Transverse colon (tissue), 4 donors: ENCODE measurements at regions not wholly inside any gene's neighbourhood (a gene's known extent, or its start where the extent isn't known, plus 50 kb on each side); places are given as distances from the start of the nearest gene placed in this dataset.

Experiments used
- DNase-seq: peaks from one replicate; pipeline ENCODE4 v3.0.0-alpha.2; 2019
- H3K27ac ChIP-seq, 4 donors: fragments of 200-600 bp; sonication (generic); 2 replicates each; pipeline ENCODE4 v1.5.1; 2016 to 2018; ENCODE audit warnings: inconsistent platforms in 4 of 4
- H3K27me3 ChIP-seq: fragments of 200-600 bp; sonication (generic); 2 replicates; pipeline ENCODE4 v1.5.1; 2017; ENCODE audit warnings: inconsistent platforms
- H3K36me3 ChIP-seq, 4 donors: fragments of 200-600 bp; sonication (generic); 2 replicates each; pipeline ENCODE4 v1.5.1; 2017 to 2019; ENCODE audit warnings: inconsistent platforms in 4 of 4
- H3K4me1 ChIP-seq, 4 donors: fragments of 200-600 bp; sonication (generic); 2 replicates each; pipeline ENCODE4 v1.5.1; 2017 to 2020; ENCODE audit warnings: inconsistent platforms in 4 of 4
- H3K4me3 ChIP-seq, 4 donors: fragments of 200-600 bp; sonication (generic); 1 replicate in 1 of 4; 2 replicates in 3 of 4; pipeline versions ENCODE4 v1.5.1 to v1.6.1; 2017 to 2019; ENCODE audit warnings: inconsistent platforms in 4 of 4
- H3K9me3 ChIP-seq, 2 donors: fragments of 200-600 bp; sonication (generic); 2 replicates each; pipeline ENCODE4 v1.5.1; 2017 to 2019; ENCODE audit warnings: inconsistent platforms in 2 of 2
- EP300 ChIP-seq: sonication (generic); formaldehyde crosslinking; IDR thresholded peaks from one replicate; pipeline ENCODE4 v1.6.1; 2017; ENCODE audit warnings: antibody characterized with exemption, low read depth
- POLR2A ChIP-seq: fragments of 450-650 bp; IDR thresholded peaks from one replicate; pipeline ENCODE4 v1.6.1; 2016; ENCODE audit warnings: antibody characterized with exemption, mild to moderate bottlenecking, moderate library complexity
- POLR2AphosphoS5 ChIP-seq, 3 donors: sonication (generic); formaldehyde crosslinking; IDR thresholded peaks; one replicate each; pipeline ENCODE4 v1.6.1; 2016; ENCODE audit warnings: antibody characterized with exemption in 3 of 3
- WGBS, 2 donors: methylation state at CpG; one replicate each; pipeline ENCODE4 v1.1.5; 2018; ENCODE audit warnings: low coverage in 1 of 2; 5-methylcytosine and 5-hydroxymethylcytosine counted together
- in situ Hi-C, 4 donors: fragments of 200-750 bp; cut with MboI; loops; one replicate each; pipeline versions ENCODE4 v1.15.0 to v1.15.1; 2017; ENCODE audit warnings: low sequenced_read_pairs in 3 of 4, low pct_ligation_motif_present in 1 of 4, low pct_unique_long_range_greater_than_20kb in 1 of 4
- intact Hi-C: fragments of 100-400 bp; cut with DNase I; formaldehyde crosslinking; loops from one replicate; pipeline ENCODE4 v1.15.1; 2023; ENCODE audit warnings: low total_unique reads
- TF ChIP-seq, protein P1 (sequence below), 5 experiments: fragments of 200-600 bp in 3 of 5; fragments of 450-650 bp in 2 of 5; sonication (generic) in 3 of 5; IDR thresholded peaks; 1 replicate in 2 of 5; 2 replicates in 3 of 5; pipeline ENCODE4 v1.5.1; 2016 to 2017; ENCODE audit warnings: antibody characterized with exemption in 5 of 5, inconsistent platforms in 3 of 5, mild to moderate bottlenecking in 2 of 5, moderate library complexity in 1 of 5

DNA sequence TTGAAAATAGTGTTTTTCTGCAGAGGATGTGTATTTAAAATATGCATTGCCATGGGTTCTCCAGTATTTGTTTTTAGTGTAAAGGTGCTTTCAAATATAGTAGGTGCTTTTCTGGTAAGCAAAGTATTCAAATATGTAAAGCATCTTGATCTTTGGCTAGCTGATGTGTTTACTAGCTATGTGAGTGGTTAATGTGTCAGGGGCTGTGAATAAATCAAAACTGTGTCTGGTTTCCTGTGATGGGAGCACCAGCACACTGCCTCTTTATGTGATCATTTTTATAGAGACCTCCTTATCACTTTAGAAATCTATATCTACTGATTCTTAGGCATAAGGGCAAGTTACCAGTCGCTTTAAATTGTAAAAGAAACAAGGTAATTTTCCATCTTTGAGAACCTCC, 388.9 kb upstream of the MAN1A1 start:
- WGBS, 2 donors, result 50 to 71% methylated on average over 1 of the region's 1 CpG
- H3K4me1 ChIP-seq, result peaks cover 0 to 8% (median 0%) of the 10 kb centered on the region in 4 donors
- no peak overlapping the region for H3K27ac ChIP-seq

DNA sequence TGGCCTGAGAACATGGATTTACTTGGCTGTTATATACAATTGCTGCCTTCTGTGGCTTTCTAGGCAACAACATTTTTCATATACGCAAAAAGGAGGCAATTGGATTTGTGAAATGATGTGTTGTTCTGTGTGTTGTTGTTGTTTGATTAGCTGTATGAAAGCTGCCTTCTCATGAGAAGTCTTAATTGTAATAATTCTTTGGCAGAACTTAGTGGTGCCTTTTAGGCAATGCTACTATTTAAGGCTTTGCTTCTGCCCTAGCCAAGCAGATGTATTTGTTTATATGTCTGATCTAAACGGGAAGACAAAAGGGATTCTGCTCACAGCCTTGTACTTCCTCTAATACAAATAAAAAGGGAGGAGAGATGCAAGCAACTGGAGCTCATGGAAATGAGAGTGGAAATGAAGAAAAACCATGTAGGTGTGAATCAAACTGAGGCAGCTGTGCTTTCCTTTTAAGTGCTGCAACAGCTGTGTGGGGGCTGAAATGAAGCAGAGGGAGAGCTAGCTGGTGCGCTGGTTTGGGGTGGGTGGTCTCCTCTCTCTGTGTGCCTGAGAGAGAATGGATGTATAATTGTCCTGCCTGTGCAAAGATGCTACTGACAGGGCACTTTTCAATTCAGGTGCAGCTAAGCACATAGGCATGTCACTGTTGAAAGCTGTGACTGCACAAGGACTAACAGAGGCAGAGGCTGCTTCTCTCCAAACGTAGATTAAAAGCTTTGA, 386.9 kb upstream of the MAN1A1 start:
- no peak for TF ChIP-seq POLR2A
- TF ChIP-seq, protein P1, sequence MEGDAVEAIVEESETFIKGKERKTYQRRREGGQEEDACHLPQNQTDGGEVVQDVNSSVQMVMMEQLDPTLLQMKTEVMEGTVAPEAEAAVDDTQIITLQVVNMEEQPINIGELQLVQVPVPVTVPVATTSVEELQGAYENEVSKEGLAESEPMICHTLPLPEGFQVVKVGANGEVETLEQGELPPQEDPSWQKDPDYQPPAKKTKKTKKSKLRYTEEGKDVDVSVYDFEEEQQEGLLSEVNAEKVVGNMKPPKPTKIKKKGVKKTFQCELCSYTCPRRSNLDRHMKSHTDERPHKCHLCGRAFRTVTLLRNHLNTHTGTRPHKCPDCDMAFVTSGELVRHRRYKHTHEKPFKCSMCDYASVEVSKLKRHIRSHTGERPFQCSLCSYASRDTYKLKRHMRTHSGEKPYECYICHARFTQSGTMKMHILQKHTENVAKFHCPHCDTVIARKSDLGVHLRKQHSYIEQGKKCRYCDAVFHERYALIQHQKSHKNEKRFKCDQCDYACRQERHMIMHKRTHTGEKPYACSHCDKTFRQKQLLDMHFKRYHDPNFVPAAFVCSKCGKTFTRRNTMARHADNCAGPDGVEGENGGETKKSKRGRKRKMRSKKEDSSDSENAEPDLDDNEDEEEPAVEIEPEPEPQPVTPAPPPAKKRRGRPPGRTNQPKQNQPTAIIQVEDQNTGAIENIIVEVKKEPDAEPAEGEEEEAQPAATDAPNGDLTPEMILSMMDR (IDR thresholded peaks at IDR 0.05), result no peak
- no peak for TF ChIP-seq POLR2AphosphoS5 (IDR thresholded peaks at IDR 0.05)
- no peak for TF ChIP-seq EP300
- no peaks in the 10 kb centered on the region for H3K27me3 ChIP-seq
- H3K27ac ChIP-seq, result no peak overlapping the region
- 51 to 53% methylated on average over 2 to 4 of the region's 4 CpGs for WGBS, 2 donors
- no peaks in the 10 kb centered on the region for H3K9me3 ChIP-seq
- in situ Hi-C loops, result loop anchor here in 3 of 4 donors (25.0 kb wide), 1 partner anchor 599 kb away; no protein-coding TSS in a partner anchor
- no peaks in the 10 kb centered on the region for H3K36me3 ChIP-seq
- intact Hi-C loops, result no loop called here
- DNase-seq, result no peak
- H3K4me3 ChIP-seq, result no peak overlapping the region
- H3K4me1 ChIP-seq, result peaks cover 0 to 8% (median 0%) of the 10 kb centered on the region in 4 donors

More for the DNA sequence above, 388.9 kb upstream of the MAN1A1 start:
- DNase-seq, result no peak
- in situ Hi-C loops (loop anchor here in 3 of 4 donors (25.0 kb wide), 1 partner anchor 601 kb away; no protein-coding TSS in a partner anchor), intact Hi-C loops (no loop called here)
- TF ChIP-seq, protein P1 (IDR thresholded peaks at IDR 0.05), result no peak
- TF ChIP-seq POLR2AphosphoS5 (IDR thresholded peaks at IDR 0.05) (no peak), POLR2A (no peak), EP300 (no peak)
- no peaks in the 10 kb centered on the region for H3K9me3 ChIP-seq
- H3K36me3 ChIP-seq, result no peaks in the 10 kb centered on the region
- H3K4me3 ChIP-seq, result no peak overlapping the region
- H3K27me3 ChIP-seq, result no peaks in the 10 kb centered on the region

DNA sequence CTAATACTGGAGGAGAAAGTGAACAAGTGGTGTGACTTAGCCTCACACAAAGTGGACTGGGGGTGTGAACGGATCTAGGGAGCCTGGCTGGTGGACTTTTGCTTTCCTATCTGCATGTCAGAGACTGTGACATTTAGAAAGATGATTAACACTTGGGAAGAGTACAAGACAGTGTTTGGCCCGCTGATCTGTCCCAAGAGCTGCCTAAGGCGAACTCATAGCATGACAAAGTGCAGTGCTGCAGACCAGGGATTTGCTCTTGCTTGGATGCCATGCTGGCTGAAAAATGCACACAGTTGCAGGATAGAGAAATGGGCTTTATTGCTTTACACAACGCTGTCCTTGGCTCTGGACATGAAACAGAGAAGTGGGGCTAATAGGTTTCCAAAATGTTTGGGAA, 386.0 kb upstream of the MAN1A1 start:
- in situ Hi-C loops, result loop anchor here in 3 of 4 donors (25.0 kb wide), 1 partner anchor 598 kb away; no protein-coding TSS in a partner anchor

DNA sequence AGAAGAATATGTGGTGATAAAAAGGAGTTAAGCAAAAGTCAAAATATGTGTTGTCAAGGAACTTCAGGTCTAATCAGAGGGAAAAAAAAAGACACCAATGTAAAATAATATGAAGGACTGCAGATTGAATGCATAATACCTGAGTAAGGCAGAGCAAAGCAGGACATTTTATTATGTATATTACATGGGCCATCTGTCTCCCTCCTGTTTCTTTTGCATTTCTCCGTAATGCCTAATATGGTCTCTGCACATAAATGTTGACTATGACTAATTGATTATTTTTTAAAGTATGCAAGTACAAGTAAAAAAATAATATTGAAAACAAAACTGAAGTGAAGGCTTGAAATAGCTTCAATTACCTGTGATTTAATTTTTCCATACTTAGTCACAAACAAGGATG, 384.7 kb upstream of the MAN1A1 start:
- WGBS, 2 donors, result 92 to 100% methylated on average over 1 of the region's 1 CpG
- no peaks in the 10 kb centered on the region for H3K36me3 ChIP-seq
- H3K4me3 ChIP-seq, result no peak overlapping the region
- intact Hi-C loops, result no loop called here
- TF ChIP-seq POLR2A, result no peak
- TF ChIP-seq POLR2AphosphoS5 (IDR thresholded peaks at IDR 0.05), result no peak
- TF ChIP-seq EP300, result no peak
- TF ChIP-seq, protein P1 (IDR thresholded peaks at IDR 0.05), result no peak
- no peaks in the 10 kb centered on the region for H3K9me3 ChIP-seq
- in situ Hi-C loops, result loop anchor here in 3 of 4 donors (25.0 kb wide), 1 partner anchor 597 kb away; no protein-coding TSS in a partner anchor
- DNase-seq, result no peak
- peaks cover 0 to 8% (median 0%) of the 10 kb centered on the region in 4 donors for H3K4me1 ChIP-seq
- no peaks in the 10 kb centered on the region for H3K27me3 ChIP-seq
- no peak overlapping the region for H3K27ac ChIP-seq

More for the DNA sequence above, 386.0 kb upstream of the MAN1A1 start:
- TF ChIP-seq POLR2A (no peak), EP300 (no peak), POLR2AphosphoS5 (IDR thresholded peaks at IDR 0.05) (no peak)
- TF ChIP-seq, protein P1 (IDR thresholded peaks at IDR 0.05), result no peak
- Histone ChIP-seq H3K4me1 (peaks cover 0 to 8% (median 0%) of the 10 kb centered on the region in 4 donors), H3K36me3 (no peaks in the 10 kb centered on the region), H3K27me3 (no peaks in the 10 kb centered on the region), H3K9me3 (no peaks in the 10 kb centered on the region), H3K27ac (no peak overlapping the region), H3K4me3 (no peak overlapping the region)
- intact Hi-C loops, result no loop called here
- WGBS, 2 donors, result 40 to 65% methylated on average over 1 to 4 of the region's 4 CpGs
- DNase-seq, result no peak
